Erythroblast (primary cell): ENCODE measurements at regions not wholly inside any gene's neighbourhood (a gene's known extent, or its start where the extent isn't known, plus 50 kb on each side); places are given as distances from the start of the nearest gene placed in this dataset.

Experiments
- GATA1 ChIP-seq: IDR thresholded peaks from 2 replicates; pipeline ENCODE4 v1.6.1; 2011; ENCODE audit warnings: low read depth, mild to moderate bottlenecking, control low read depth, low read length, moderate library complexity
- POLR2A ChIP-seq: IDR thresholded peaks from 2 replicates; pipeline ENCODE4 v1.6.1; 2011; ENCODE audit warnings: mild to moderate bottlenecking, low read length

- no peak for TF ChIP-seq POLR2A
- TF ChIP-seq GATA1: no peak
Observed at GRCh38 chr5:74991522-74991921, 60.8 kb downstream of the GCNT4 start.
